A549 (cell line): ENCODE measurements at regions not wholly inside any gene's neighbourhood (a gene's known extent, or its start where the extent isn't known, plus 50 kb on each side); places are given as distances from the start of the nearest gene placed in this dataset.

Source experiments
- ATAC-seq, 2 experiments: fragments of 200-7000 bp in 1 of 2; fragments of >200 bp in 1 of 2; cut with Nextera tagmentation in 1 of 2; cut with Tn5 transposase in 1 of 2; 3 replicates each; pipeline versions ENCODE4 v1.8.0 to v1.9.1; 2018 to 2020; ENCODE audit warnings: mild to moderate bottlenecking in 1 of 2, moderate library complexity in 1 of 2
- CTCF ChIA-PET: fragments of 300-600 bp; sonication (Branson Sonifier 250); formaldehyde crosslinking; extraction: SDS; loops from one replicate; lab custom pipeline; 2021; ENCODE audit warnings: antibody characterized with exemption, inconsistent platforms; lab: Yijun Ruan, JAX
- POLR2A ChIA-PET: fragments of 350-600 bp; formaldehyde crosslinking; extraction: SDS; loops from one replicate; lab custom pipeline; 2021; ENCODE audit warnings: antibody characterized with exemption, inconsistent platforms; lab: Yijun Ruan, JAX
- DNase-seq, 2 experiments: peaks; one replicate each; pipeline versions ENCODE4 v3.0.0 to v3.0.0-alpha.2; 2011 to 2016; ENCODE audit warnings: low read depth in 1 of 2, low spot score in 1 of 2
- FAIRE-seq: peaks from 2 replicates; lab custom pipeline; 2011; peaks lifted over from hg19 to GRCh38; lab: Jason Lieb, UNC
- H3K27ac ChIP-seq, 2 experiments: fragments of >200 bp; sonication (Bioruptor Twin); formaldehyde crosslinking; 3 replicates each; pipeline ENCODE4 v1.5.1; 2016 to 2017
- H3K4me1 ChIP-seq: fragments of >200 bp; sonication (Bioruptor Twin); formaldehyde crosslinking; 3 replicates; pipeline ENCODE4 v1.6.1; 2016
- H3K4me2 ChIP-seq: fragments of >200 bp; sonication (Bioruptor Twin); formaldehyde crosslinking; 3 replicates; pipeline ENCODE4 v1.6.1; 2016
- H3K4me3 ChIP-seq: fragments of >200 bp; sonication (Bioruptor Twin); formaldehyde crosslinking; 3 replicates; pipeline ENCODE4 v1.5.1; 2016
- H3K9me3 ChIP-seq: fragments of >200 bp; sonication (Bioruptor Twin); formaldehyde crosslinking; 3 replicates; pipeline ENCODE4 v1.6.1; 2016
- BHLHE40 ChIP-seq: IDR thresholded peaks from 2 replicates; pipeline ENCODE4 v1.6.1; 2012; ENCODE audit warnings: low read depth, low read length, inconsistent platforms
- CBX8 ChIP-seq: fragments of 200-600 bp; sonication (generic); IDR thresholded peaks from 2 replicates; pipeline ENCODE4 v1.6.1; 2016
- CEBPB ChIP-seq, 2 experiments: fragments of >200 bp in 1 of 2; sonication (Bioruptor Twin) in 1 of 2; formaldehyde crosslinking in 1 of 2; IDR thresholded peaks; 2 replicates each; pipeline ENCODE4 v1.6.1; 2012 to 2016
- CHD4 ChIP-seq: fragments of 200-600 bp; sonication (generic); IDR thresholded peaks from 2 replicates; pipeline ENCODE4 v1.6.1; 2016; ENCODE audit warnings: antibody characterized with exemption, mild to moderate bottlenecking, borderline replicate concordance
- EHMT2 ChIP-seq: fragments of 200-600 bp; sonication (generic); IDR thresholded peaks from 2 replicates; pipeline ENCODE4 v1.6.1; 2016; ENCODE audit warnings: antibody characterized with exemption, low read depth, mild to moderate bottlenecking, moderate library complexity
- EP300 ChIP-seq, 2 experiments: fragments of >200 bp; sonication (Bioruptor Twin); formaldehyde crosslinking; IDR thresholded peaks; 2 replicates in 1 of 2; 3 replicates in 1 of 2; pipeline ENCODE4 v1.6.1; 2016 to 2017
- HDAC2 ChIP-seq: fragments of 200-600 bp; sonication (generic); IDR thresholded peaks from 2 replicates; pipeline ENCODE4 v1.6.1; 2016
- HEYL ChIP-seq: fragments of 250-450 bp; sonication (Bioruptor Pico); IDR thresholded peaks from 2 replicates; pipeline ENCODE4 v1.8.0; 2021; ENCODE audit warnings: mild to moderate bottlenecking, moderate library complexity
- HOXA7 ChIP-seq: fragments of 250-450 bp; sonication (Bioruptor Pico); IDR thresholded peaks from 2 replicates; pipeline ENCODE4 v1.5.0; 2020; ENCODE audit warnings: mild to moderate bottlenecking, moderate library complexity
- MAFK ChIP-seq: fragments of 450-650 bp; IDR thresholded peaks from 2 replicates; pipeline ENCODE4 v1.6.1; 2014; ENCODE audit not compliant: partially characterized antibody
- MYC ChIP-seq: IDR thresholded peaks from 2 replicates; pipeline ENCODE4 v1.6.1; 2012; ENCODE audit warnings: mild to moderate bottlenecking, inconsistent platforms, low read length, improper control_type of control experiment, borderline replicate concordance
- NR3C1 ChIP-seq: fragments of >200 bp; sonication (Bioruptor Twin); formaldehyde crosslinking; IDR thresholded peaks from 3 replicates; pipeline ENCODE4 v1.6.1; 2017
- POLR2A ChIP-seq: IDR thresholded peaks from 2 replicates; pipeline ENCODE4 v1.6.1; 2012; ENCODE audit warnings: mild to moderate bottlenecking, low read length
- POLR2AphosphoS2 ChIP-seq: conservative IDR thresholded peaks from 2 replicates; pipeline ENCODE4 v1.6.1; 2012; ENCODE audit warnings: low read length, improper control_type of control experiment, inconsistent platforms
- RCOR1 ChIP-seq: fragments of 150-350 bp; IDR thresholded peaks from 2 replicates; pipeline ENCODE4 v1.6.1; 2014; ENCODE audit warnings: antibody characterized with exemption, low read length, low read depth
- RFX5 ChIP-seq: fragments of 450-650 bp; IDR thresholded peaks from 2 replicates; pipeline ENCODE4 v1.7.1; 2014; ENCODE audit warnings: antibody characterized with exemption, mild to moderate bottlenecking, moderate library complexity
- RNF2 ChIP-seq: fragments of 200-600 bp; sonication (generic); IDR thresholded peaks from 2 replicates; pipeline ENCODE4 v1.6.1; 2016; ENCODE audit warnings: low read depth, mild to moderate bottlenecking, antibody characterized with exemption, moderate library complexity, borderline replicate concordance
- TFCP2L1 ChIP-seq: fragments of 250-450 bp; sonication (Bioruptor Pico); IDR thresholded peaks from 2 replicates; pipeline ENCODE4 v1.5.0; 2021; ENCODE audit warnings: mild to moderate bottlenecking
- TP53 ChIP-seq: fragments of 250-450 bp; sonication (Bioruptor Pico); IDR thresholded peaks from 2 replicates; pipeline ENCODE4 v1.5.0; 2021; ENCODE audit warnings: mild to moderate bottlenecking, moderate library complexity
- ZNF302 ChIP-seq: fragments of 250-450 bp; sonication (Bioruptor Pico); IDR thresholded peaks from 2 replicates; pipeline ENCODE4 v1.9.0; 2021; ENCODE audit warnings: inconsistent platforms, mild to moderate bottlenecking, moderate library complexity
- WGBS: methylation state at CpG from one replicate; pipeline ENCODE4 v1.1.6; 2017; ENCODE audit errors: missing lambda C conversion rate; 5-methylcytosine and 5-hydroxymethylcytosine counted together
- TF ChIP-seq, protein P1 (sequence below): fragments of 250-450 bp; sonication (Bioruptor Pico); IDR thresholded peaks from 2 replicates; pipeline ENCODE4 v1.5.0; 2020; ENCODE audit warnings: low read depth, mild to moderate bottlenecking, moderate library complexity
- TF ChIP-seq, protein P2 (sequence below): IDR thresholded peaks from 2 replicates; pipeline ENCODE4 v1.6.1; 2012; ENCODE audit warnings: low read depth, borderline replicate concordance
- TF ChIP-seq, protein P3 (sequence below): IDR thresholded peaks from 2 replicates; pipeline ENCODE4 v1.6.1; 2012
- TF ChIP-seq, protein P4 (sequence below): fragments of >200 bp; sonication (Bioruptor Twin); formaldehyde crosslinking; IDR thresholded peaks from 3 replicates; pipeline ENCODE4 v1.5.1; 2016
- TF ChIP-seq, protein P5 (sequence below): IDR thresholded peaks from 2 replicates; pipeline ENCODE4 v1.6.1; 2012
- TF ChIP-seq, protein P6 (sequence below): fragments of 250-450 bp; sonication (Bioruptor Pico); IDR thresholded peaks from 2 replicates; pipeline ENCODE4 v1.5.0; 2021; ENCODE audit warnings: mild to moderate bottlenecking, moderate library complexity, borderline replicate concordance
- TF ChIP-seq, protein P7 (sequence below): fragments of 150-350 bp; IDR thresholded peaks from 2 replicates; pipeline ENCODE4 v1.6.1; 2014; ENCODE audit warnings: low read depth, mild to moderate bottlenecking, low read length

DNA sequence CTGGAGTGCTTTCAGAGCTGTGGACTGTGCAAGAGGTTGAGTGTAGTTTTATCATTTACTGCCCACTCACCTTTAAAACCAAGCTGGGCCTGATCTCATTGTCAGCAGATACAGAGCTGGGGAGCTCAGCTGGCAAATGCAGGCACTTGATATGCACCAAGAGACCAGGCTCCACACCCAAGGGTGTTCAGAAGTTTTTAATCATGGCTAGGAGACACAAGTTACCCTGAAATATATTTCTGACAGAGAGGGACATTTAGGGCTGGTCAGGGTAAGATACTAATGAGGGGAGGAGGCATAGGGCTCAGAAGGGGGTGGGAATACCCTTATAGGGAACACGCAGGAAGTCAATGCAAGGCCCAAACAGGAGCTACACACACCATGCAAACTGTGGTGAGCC, 153.7 kb downstream of the ELAVL4 start:
- Histone ChIP-seq H3K27ac (no peak overlapping the region), H3K4me3 (no peak overlapping the region), H3K4me1 (no peaks in the 10 kb centered on the region)
- no peak for DNase-seq
- POLR2A ChIA-PET = no interaction called here
- FAIRE-seq = no peak
- TF ChIP-seq RNF2 (no peak), BHLHE40 (no peak), CBX8 (no peak), CEBPB (IDR thresholded peaks at IDR 0.05) (no peak), MYC (no peak), EP300 (IDR thresholded peaks at IDR 0.05) (no peak), TFCP2L1 (CRISPR knock-in tag) (no peak)
- TF ChIP-seq, protein P1, sequence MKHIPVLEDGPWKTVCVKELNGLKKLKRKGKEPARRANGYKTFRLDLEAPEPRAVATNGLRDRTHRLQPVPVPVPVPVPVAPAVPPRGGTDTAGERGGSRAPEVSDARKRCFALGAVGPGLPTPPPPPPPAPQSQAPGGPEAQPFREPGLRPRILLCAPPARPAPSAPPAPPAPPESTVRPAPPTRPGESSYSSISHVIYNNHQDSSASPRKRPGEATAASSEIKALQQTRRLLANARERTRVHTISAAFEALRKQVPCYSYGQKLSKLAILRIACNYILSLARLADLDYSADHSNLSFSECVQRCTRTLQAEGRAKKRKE = no peak
- TF ChIP-seq, protein P2, sequence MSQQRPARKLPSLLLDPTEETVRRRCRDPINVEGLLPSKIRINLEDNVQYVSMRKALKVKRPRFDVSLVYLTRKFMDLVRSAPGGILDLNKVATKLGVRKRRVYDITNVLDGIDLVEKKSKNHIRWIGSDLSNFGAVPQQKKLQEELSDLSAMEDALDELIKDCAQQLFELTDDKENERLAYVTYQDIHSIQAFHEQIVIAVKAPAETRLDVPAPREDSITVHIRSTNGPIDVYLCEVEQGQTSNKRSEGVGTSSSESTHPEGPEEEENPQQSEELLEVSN = no peak
- TF ChIP-seq, protein P3, sequence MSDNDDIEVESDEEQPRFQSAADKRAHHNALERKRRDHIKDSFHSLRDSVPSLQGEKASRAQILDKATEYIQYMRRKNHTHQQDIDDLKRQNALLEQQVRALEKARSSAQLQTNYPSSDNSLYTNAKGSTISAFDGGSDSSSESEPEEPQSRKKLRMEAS = no peak
- TF ChIP-seq, protein P4, sequence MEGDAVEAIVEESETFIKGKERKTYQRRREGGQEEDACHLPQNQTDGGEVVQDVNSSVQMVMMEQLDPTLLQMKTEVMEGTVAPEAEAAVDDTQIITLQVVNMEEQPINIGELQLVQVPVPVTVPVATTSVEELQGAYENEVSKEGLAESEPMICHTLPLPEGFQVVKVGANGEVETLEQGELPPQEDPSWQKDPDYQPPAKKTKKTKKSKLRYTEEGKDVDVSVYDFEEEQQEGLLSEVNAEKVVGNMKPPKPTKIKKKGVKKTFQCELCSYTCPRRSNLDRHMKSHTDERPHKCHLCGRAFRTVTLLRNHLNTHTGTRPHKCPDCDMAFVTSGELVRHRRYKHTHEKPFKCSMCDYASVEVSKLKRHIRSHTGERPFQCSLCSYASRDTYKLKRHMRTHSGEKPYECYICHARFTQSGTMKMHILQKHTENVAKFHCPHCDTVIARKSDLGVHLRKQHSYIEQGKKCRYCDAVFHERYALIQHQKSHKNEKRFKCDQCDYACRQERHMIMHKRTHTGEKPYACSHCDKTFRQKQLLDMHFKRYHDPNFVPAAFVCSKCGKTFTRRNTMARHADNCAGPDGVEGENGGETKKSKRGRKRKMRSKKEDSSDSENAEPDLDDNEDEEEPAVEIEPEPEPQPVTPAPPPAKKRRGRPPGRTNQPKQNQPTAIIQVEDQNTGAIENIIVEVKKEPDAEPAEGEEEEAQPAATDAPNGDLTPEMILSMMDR = no peak
- TF ChIP-seq, all 56 proteins: peak for 0
- no peak for ATAC-seq
- no peak overlapping the region for H3K4me2 ChIP-seq
- H3K9me3 ChIP-seq = no peaks in the 10 kb centered on the region
- WGBS = 0% methylated on average over 1 of the region's 1 CpG
- CTCF ChIA-PET = interaction anchor here (2.2 kb wide), 1 partner anchor 10 kb away, joined by 9 read pairs; no protein-coding TSS in a partner anchor

DNA sequence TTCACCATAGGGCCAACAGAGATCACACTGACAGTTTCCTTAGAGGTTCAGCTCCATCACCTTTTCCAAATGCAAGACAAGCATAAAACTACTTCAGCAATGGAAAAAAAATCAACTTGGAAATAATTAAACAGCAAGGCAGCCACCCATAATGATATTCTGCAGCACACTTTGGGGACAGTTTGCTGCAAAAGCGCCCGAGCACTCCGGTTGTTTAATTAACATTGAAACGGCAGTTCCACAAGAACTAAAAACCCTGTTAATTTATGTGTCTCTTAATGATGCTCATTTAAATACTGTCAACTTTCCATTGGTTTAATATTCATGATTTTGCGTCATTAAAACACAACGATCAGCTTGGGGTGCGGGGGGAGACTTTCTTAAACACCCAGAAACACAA, 153.2 kb downstream of the ELAVL4 start:
- no peak overlapping the region for H3K4me3 ChIP-seq
- H3K4me1 ChIP-seq = no peaks in the 10 kb centered on the region
- ATAC-seq (no peak), FAIRE-seq (no peak), DNase-seq (no peak)
- TF ChIP-seq, protein P5, sequence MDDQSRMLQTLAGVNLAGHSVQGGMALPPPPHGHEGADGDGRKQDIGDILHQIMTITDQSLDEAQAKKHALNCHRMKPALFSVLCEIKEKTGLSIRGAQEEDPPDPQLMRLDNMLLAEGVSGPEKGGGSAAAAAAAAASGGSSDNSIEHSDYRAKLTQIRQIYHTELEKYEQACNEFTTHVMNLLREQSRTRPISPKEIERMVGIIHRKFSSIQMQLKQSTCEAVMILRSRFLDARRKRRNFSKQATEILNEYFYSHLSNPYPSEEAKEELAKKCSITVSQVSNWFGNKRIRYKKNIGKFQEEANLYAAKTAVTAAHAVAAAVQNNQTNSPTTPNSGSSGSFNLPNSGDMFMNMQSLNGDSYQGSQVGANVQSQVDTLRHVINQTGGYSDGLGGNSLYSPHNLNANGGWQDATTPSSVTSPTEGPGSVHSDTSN = no peak
- no peak for TF ChIP-seq HOXA7 (CRISPR knock-in tag)
- TF ChIP-seq CHD4 = no peak
- no peak for TF ChIP-seq POLR2AphosphoS2
- TF ChIP-seq RFX5 = no peak
- no peak for TF ChIP-seq HDAC2
- no peak for TF ChIP-seq TP53
- no peak for TF ChIP-seq HEYL
- TF ChIP-seq ZNF302 (CRISPR knock-in tag) = no peak
- TF ChIP-seq POLR2A = no peak
- no peak for TF ChIP-seq MAFK
- TF ChIP-seq, protein P6, sequence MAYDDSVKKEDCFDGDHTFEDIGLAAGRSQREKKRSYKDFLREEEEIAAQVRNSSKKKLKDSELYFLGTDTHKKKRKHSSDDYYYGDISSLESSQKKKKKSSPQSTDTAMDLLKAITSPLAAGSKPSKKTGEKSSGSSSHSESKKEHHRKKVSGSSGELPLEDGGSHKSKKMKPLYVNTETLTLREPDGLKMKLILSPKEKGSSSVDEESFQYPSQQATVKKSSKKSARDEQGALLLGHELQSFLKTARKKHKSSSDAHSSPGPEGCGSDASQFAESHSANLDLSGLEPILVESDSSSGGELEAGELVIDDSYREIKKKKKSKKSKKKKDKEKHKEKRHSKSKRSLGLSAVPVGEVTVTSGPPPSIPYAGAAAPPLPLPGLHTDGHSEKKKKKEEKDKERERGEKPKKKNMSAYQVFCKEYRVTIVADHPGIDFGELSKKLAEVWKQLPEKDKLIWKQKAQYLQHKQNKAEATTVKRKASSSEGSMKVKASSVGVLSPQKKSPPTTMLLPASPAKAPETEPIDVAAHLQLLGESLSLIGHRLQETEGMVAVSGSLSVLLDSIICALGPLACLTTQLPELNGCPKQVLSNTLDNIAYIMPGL (CRISPR knock-in tag) = no peak
- TF ChIP-seq, protein P7, sequence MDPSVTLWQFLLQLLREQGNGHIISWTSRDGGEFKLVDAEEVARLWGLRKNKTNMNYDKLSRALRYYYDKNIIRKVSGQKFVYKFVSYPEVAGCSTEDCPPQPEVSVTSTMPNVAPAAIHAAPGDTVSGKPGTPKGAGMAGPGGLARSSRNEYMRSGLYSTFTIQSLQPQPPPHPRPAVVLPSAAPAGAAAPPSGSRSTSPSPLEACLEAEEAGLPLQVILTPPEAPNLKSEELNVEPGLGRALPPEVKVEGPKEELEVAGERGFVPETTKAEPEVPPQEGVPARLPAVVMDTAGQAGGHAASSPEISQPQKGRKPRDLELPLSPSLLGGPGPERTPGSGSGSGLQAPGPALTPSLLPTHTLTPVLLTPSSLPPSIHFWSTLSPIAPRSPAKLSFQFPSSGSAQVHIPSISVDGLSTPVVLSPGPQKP = no peak
- TF ChIP-seq NR3C1 = no peak
- no peak for TF ChIP-seq RCOR1
- no peak for TF ChIP-seq EHMT2
- H3K4me2 ChIP-seq = no peak overlapping the region
- H3K9me3 ChIP-seq = no peaks in the 10 kb centered on the region
- POLR2A ChIA-PET = no interaction called here
- WGBS = 30% methylated on average over 7 of the region's 7 CpGs
- CTCF ChIA-PET = interaction anchor here (2.2 kb wide), 1 partner anchor 10 kb away, joined by 9 read pairs; no protein-coding TSS in a partner anchor
- no peak overlapping the region for H3K27ac ChIP-seq
